ENCODE measurements at regions not wholly inside any gene's neighbourhood (a gene's known extent, or its start where the extent isn't known, plus 50 kb on each side); places are given as distances from the start of the nearest gene placed in this dataset.

DNA sequence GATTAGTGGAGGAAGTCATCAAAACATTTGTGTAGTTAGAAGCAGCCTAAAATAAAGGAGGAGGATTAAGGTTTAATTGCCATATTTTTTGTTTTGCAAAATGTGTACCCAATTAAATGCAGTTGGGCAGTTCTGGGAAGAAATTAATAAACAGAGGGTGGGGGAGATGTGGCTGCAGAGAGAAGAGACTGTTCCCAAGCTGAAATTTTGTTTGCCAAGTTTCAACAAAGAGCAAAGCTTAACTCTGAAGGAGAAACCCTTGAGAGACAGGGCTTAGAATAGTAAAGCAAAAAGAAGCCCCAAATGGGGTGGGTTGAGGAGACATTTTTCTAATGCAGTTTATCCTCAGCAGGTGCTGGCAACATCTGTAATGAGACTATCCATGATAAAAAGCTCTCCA, 298.0 kb upstream of the NRP1 start:
- TF ChIP-seq, protein P1, sequence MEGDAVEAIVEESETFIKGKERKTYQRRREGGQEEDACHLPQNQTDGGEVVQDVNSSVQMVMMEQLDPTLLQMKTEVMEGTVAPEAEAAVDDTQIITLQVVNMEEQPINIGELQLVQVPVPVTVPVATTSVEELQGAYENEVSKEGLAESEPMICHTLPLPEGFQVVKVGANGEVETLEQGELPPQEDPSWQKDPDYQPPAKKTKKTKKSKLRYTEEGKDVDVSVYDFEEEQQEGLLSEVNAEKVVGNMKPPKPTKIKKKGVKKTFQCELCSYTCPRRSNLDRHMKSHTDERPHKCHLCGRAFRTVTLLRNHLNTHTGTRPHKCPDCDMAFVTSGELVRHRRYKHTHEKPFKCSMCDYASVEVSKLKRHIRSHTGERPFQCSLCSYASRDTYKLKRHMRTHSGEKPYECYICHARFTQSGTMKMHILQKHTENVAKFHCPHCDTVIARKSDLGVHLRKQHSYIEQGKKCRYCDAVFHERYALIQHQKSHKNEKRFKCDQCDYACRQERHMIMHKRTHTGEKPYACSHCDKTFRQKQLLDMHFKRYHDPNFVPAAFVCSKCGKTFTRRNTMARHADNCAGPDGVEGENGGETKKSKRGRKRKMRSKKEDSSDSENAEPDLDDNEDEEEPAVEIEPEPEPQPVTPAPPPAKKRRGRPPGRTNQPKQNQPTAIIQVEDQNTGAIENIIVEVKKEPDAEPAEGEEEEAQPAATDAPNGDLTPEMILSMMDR (IDR thresholded peaks at IDR 0.05), result no peak
- TF ChIP-seq POLR2A (IDR thresholded peaks at IDR 0.05), result no peak
